Retinal pigment epithelial cell (primary cell): ENCODE measurements at regions not wholly inside any gene's neighbourhood (a gene's known extent, or its start where the extent isn't known, plus 50 kb on each side); places are given as distances from the start of the nearest gene placed in this dataset.

ENCODE experiments used
- DNase-seq: peaks from one replicate; pipeline ENCODE4 v3.0.0-alpha.2; 2010; ENCODE audit warnings: low read depth
- H3K4me3 ChIP-seq: 2 replicates; pipeline ENCODE4 v1.5.1; 2011; ENCODE audit warnings: mild to moderate bottlenecking, low read length, control low read depth, moderate library complexity
- TF ChIP-seq, protein P1 (sequence below): conservative IDR thresholded peaks from 2 replicates; pipeline ENCODE4 v1.5.1; 2011; ENCODE audit warnings: low read depth, low read length, control low read depth, inconsistent platforms

DNA sequence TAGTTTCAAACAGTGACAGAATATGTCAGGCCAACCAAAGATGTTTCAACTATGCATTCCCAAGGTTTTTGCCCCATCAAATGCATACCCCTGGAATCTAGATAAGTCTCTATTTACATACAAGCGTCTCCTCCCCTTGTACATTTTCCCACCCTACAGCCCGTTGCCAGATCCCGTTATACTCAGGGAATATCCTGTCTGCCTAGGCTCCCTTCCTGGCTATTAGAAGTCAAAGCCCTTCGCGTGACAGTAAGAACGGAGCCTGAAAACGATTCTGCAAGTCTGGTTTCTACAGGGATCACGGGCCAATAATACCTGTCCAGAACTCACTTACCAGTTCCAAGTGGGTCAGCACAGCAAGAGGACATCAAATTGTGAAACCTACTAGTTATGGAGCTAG lies 134.8 kb downstream of the LACC1 start:
- TF ChIP-seq, protein P1, sequence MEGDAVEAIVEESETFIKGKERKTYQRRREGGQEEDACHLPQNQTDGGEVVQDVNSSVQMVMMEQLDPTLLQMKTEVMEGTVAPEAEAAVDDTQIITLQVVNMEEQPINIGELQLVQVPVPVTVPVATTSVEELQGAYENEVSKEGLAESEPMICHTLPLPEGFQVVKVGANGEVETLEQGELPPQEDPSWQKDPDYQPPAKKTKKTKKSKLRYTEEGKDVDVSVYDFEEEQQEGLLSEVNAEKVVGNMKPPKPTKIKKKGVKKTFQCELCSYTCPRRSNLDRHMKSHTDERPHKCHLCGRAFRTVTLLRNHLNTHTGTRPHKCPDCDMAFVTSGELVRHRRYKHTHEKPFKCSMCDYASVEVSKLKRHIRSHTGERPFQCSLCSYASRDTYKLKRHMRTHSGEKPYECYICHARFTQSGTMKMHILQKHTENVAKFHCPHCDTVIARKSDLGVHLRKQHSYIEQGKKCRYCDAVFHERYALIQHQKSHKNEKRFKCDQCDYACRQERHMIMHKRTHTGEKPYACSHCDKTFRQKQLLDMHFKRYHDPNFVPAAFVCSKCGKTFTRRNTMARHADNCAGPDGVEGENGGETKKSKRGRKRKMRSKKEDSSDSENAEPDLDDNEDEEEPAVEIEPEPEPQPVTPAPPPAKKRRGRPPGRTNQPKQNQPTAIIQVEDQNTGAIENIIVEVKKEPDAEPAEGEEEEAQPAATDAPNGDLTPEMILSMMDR, result no peak
- no peak for DNase-seq
- H3K4me3 ChIP-seq, result no peak overlapping the region

DNA sequence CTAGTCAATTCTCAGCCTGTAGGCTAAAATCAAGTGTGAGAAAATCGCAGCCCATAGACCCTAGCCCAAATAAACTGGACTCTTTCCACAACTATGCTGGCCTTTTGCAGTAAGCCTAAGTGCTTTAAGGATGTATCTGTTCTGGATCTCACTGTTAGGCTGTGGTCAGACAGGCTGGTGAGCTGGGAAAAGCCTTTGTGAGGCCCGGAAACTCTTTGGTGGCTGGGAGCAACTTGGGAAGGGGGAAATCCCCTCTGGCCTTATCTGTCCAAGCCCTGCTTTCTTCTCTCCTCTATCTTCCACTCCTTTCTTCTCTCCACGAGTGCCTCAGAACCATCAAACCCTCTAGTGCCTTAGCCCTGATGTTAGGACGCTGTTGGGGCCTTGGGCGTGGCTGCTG lies 135.4 kb downstream of the LACC1 start:
- TF ChIP-seq, protein P1, result no peak
- no peak for DNase-seq
- no peak overlapping the region for H3K4me3 ChIP-seq

- H3K4me3 ChIP-seq, result no peak overlapping the region
- TF ChIP-seq, protein P1, result no peak
- DNase-seq, result no peak
These were observed 136.1 kb downstream of the LACC1 start for GRCh38 chr13:44015811-44016210.

DNA sequence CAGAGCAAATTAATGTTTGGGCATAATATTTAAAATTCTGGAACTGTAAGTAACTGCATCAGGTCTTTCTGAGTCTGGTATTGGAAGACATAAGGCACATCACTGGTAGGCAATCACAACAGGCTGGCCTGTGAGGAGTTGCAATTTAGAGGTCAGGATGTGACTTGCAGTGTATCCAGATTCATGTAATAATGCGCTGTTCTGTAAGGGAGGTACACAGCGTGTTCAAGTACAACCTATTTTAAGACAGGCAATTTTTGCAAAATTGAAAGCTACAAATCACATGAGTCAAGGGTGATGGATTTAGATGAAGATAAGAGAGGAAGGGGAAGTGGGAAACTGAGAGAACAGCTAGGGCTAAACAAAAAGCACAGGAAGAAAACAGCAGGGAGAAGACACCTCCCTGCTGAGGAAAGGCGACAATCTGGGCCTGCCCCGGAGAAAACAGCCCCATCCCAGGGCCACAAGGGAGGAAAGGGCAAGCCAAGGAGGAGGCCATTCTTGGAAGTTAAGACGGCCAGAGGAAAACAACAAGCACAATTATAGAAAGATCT lies 138.1 kb downstream of the LACC1 start:
- TF ChIP-seq, protein P1, result no peak
- DNase-seq, result no peak
- H3K4me3 ChIP-seq, result no peak overlapping the region

GRCh38 chr13:44019651-44020050 lies 139.9 kb downstream of the LACC1 start:
- DNase-seq, result no peak
- H3K4me3 ChIP-seq, result no peak overlapping the region
- TF ChIP-seq, protein P1, result no peak

GRCh38 chr13:44021422-44021821 lies 141.7 kb downstream of the LACC1 start:
- TF ChIP-seq, protein P1, result no peak
- DNase-seq, result no peak
- H3K4me3 ChIP-seq, result no peak overlapping the region

DNA sequence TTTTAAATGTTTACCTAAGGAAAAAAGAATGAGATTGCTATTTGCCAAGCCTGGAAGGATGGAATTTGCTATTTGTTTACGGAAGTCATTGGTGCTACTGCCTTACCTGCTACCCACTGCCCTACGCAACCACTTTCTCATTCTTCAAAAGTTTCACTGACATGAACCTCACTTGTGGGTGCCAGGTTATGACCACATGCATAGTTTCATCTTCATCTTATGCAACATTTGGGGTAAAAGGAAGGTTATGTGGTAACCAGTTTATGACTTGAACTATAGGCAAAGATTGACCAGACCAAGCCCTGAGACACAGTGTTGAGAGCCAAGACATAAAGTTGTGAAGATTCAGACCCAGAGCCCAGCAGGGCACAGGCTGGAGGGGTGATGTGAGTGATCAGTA lies 142.5 kb downstream of the LACC1 start:
- H3K4me3 ChIP-seq, result no peak overlapping the region
- DNase-seq, result no peak
- TF ChIP-seq, protein P1, result no peak
